CD14-positive monocyte (primary cell): ENCODE measurements at regions not wholly inside any gene's neighbourhood (a gene's known extent, or its start where the extent isn't known, plus 50 kb on each side); places are given as distances from the start of the nearest gene placed in this dataset.
A peak's percentile ranks its signal among the peaks of the same experiment; 100 is the strongest.

Experiments used
- DNase-seq, 3 donors: peaks; one replicate each; pipeline ENCODE4 v3.0.0-alpha.2; 2011 to 2022
- H2AFZ ChIP-seq: 2 replicates; pipeline ENCODE4 v1.6.0; 2012; ENCODE audit warnings: mild to moderate bottlenecking, low read depth, low read length, inconsistent platforms; ENCODE audit not compliant: insufficient read depth, poor library complexity, severe bottlenecking
- H3K27ac ChIP-seq, 2 donors: 1 replicate in 1 of 2; 2 replicates in 1 of 2; pipeline ENCODE4 v1.5.1; 2012 to 2013; ENCODE audit warnings: low read length in 2 of 2, control low read depth in 1 of 2, inconsistent platforms in 1 of 2, low read depth in 1 of 2, mild to moderate bottlenecking in 1 of 2
- H3K27me3 ChIP-seq, 2 donors: one replicate each; pipeline versions ENCODE4 v1.6.0 to v1.6.1; 2011 to 2013; ENCODE audit warnings: low read length in 2 of 2; ENCODE audit not compliant: control insufficient read depth in 2 of 2, insufficient read depth in 2 of 2
- H3K36me3 ChIP-seq, 2 donors: replicated peaks in 1 of 2; 1 replicate in 1 of 2; 2 replicates in 1 of 2; pipeline versions ENCODE4 v1.5.1 to v1.6.1; 2012 to 2013; ENCODE audit warnings: low read length in 2 of 2, control low read depth in 1 of 2, inconsistent platforms in 1 of 2, mild to moderate bottlenecking in 1 of 2; ENCODE audit not compliant: insufficient read depth in 2 of 2, control insufficient read depth in 1 of 2
- H3K4me1 ChIP-seq, 2 donors: 1 replicate in 1 of 2; 2 replicates in 1 of 2; pipeline versions ENCODE4 v1.5.1 to v1.6.1; 2012 to 2013; ENCODE audit warnings: low read length in 2 of 2, control low read depth in 1 of 2, inconsistent platforms in 1 of 2, mild to moderate bottlenecking in 1 of 2, moderate library complexity in 1 of 2; ENCODE audit not compliant: insufficient read depth in 2 of 2, control insufficient read depth in 1 of 2
- H3K4me2 ChIP-seq: replicated peaks from 2 replicates; pipeline ENCODE3; 2012; ENCODE audit warnings: low read length, moderate library complexity, mild to moderate bottlenecking; ENCODE audit not compliant: poor library complexity, severe bottlenecking; ENCODE audit errors: extremely low read depth
- H3K4me3 ChIP-seq, 3 experiments: fragments of 200-600 bp in 1 of 3; sonication (generic) in 1 of 3; replicated peaks in 1 of 3; 1 replicate in 2 of 3; 2 replicates in 1 of 3; pipeline ENCODE4 v1.5.1; 2011 to 2013; ENCODE audit warnings: low read length in 3 of 3, mild to moderate bottlenecking in 3 of 3, control low read depth in 2 of 3, low read depth in 2 of 3, inconsistent platforms in 1 of 3, moderate library complexity in 1 of 3
- H3K79me2 ChIP-seq: 2 replicates; pipeline ENCODE4 v1.6.0; 2012; ENCODE audit warnings: mild to moderate bottlenecking, control low read depth, inconsistent platforms, low read length, moderate library complexity; ENCODE audit not compliant: insufficient read depth
- H3K9ac ChIP-seq: 2 replicates; pipeline ENCODE4 v1.6.0; 2017; ENCODE audit warnings: low read length, mild to moderate bottlenecking; ENCODE audit not compliant: insufficient read depth, poor library complexity, severe bottlenecking
- H3K9me3 ChIP-seq, 2 donors: replicated peaks in 1 of 2; 1 replicate in 1 of 2; 2 replicates in 1 of 2; pipeline versions ENCODE4 v1.5.1 to v1.6.1; 2012 to 2013; ENCODE audit warnings: low read length in 2 of 2, control low read depth in 1 of 2; ENCODE audit not compliant: control insufficient read depth in 1 of 2, insufficient read depth in 1 of 2
- H4K20me1 ChIP-seq: 2 replicates; pipeline ENCODE4 v1.6.0; 2012; ENCODE audit warnings: mild to moderate bottlenecking, low read length, control low read depth, moderate library complexity; ENCODE audit not compliant: insufficient read depth
- H3K27ac Mint-ChIP-seq, 7 donors: one replicate each; pipeline ENCODE4 v1.8.0; 2020; ENCODE audit warnings: mild to moderate bottlenecking in 7 of 7, mixed read lengths in 7 of 7, moderate library complexity in 6 of 7, inconsistent platforms in 2 of 7
- H3K27me3 Mint-ChIP-seq, 3 donors: one replicate each; pipeline ENCODE4 v1.8.0; 2021 to 2022; ENCODE audit warnings: low read depth in 3 of 3, mild to moderate bottlenecking in 3 of 3, mixed read lengths in 3 of 3, moderate library complexity in 3 of 3, inconsistent platforms in 1 of 3
- H3K36me3 Mint-ChIP-seq, 2 donors: one replicate each; pipeline ENCODE4 v1.8.0; 2020; ENCODE audit warnings: mixed read lengths in 2 of 2, inconsistent platforms in 1 of 2, mild to moderate bottlenecking in 1 of 2
- H3K4me1 Mint-ChIP-seq: one replicate; pipeline ENCODE4 v1.8.0; 2020; ENCODE audit warnings: mild to moderate bottlenecking, mixed read lengths
- H3K4me3 Mint-ChIP-seq, 2 donors: one replicate each; pipeline ENCODE4 v1.8.0; 2020; ENCODE audit warnings: mild to moderate bottlenecking in 2 of 2, mixed read lengths in 2 of 2, moderate library complexity in 1 of 2
- H3K9me3 Mint-ChIP-seq, 7 donors: one replicate each; pipeline ENCODE4 v1.8.0; 2020 to 2022; ENCODE audit warnings: mixed read lengths in 7 of 7, mild to moderate bottlenecking in 6 of 7, moderate library complexity in 6 of 7, inconsistent platforms in 2 of 7
- CTCF ChIP-seq: fragments of 200-600 bp; IDR thresholded peaks from one replicate; pipeline ENCODE4 v1.8.0; 2022; ENCODE audit warnings: antibody characterized with exemption, mild to moderate bottlenecking
- WGBS: methylation state at CpG from one replicate; pipeline ENCODE4 v1.1.5; 2013; ENCODE audit warnings: missing lambda C conversion rate; ENCODE audit not compliant: insufficient coverage; 5-methylcytosine and 5-hydroxymethylcytosine counted together
- intact Hi-C, 2 donors: fragments of 100-400 bp; cut with micrococcal nuclease; formaldehyde crosslinking; loops; one replicate each; pipeline versions ENCODE4 v1.15.0 to v1.15.1; 2023

DNA sequence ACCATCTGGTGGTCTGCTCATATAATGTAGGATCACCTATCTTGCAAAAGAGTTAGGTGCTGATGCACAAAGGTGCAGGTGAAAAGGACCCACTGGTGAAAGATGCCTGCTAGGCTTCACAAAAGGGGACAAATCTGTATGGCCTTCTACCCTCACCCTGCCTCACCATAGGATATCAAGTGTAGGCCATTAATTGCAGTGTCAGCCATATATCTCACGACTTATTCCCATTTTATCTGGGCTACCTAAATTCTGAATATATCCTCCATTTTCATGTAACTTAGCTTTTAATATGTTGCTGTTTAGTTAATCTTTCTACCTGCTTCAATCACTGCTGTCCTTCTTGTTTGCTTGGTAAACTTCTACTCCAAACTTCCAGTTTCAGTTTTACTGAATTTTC, 84.2 kb upstream of the DPH5 start:
- no peak overlapping the region for H3K9ac ChIP-seq
- no peak overlapping the region for H3K27ac ChIP-seq
- H4K20me1 ChIP-seq = no peaks in the 10 kb centered on the region
- no peaks in the 10 kb centered on the region for H3K9me3 ChIP-seq
- no peak for DNase-seq
- H3K36me3 Mint-ChIP-seq = peaks cover 0 to 2% of the 10 kb centered on the region in 2 donors
- H3K36me3 ChIP-seq = no peaks in the 10 kb centered on the region
- no peak overlapping the region for H3K4me2 ChIP-seq
- no peak overlapping the region for H3K4me3 Mint-ChIP-seq
- peaks cover 9 to 15% of the 10 kb centered on the region in 2 donors for H3K4me1 ChIP-seq
- H3K27me3 ChIP-seq = no peaks in the 10 kb centered on the region
- H3K79me2 ChIP-seq = no peaks in the 10 kb centered on the region
- H3K9me3 Mint-ChIP-seq = peaks cover 0 to 3% (median 1%) of the 10 kb centered on the region in 7 donors
- H2AFZ ChIP-seq = no peak overlapping the region
- intact Hi-C loops = no loop called here
- no peak overlapping the region for H3K4me3 ChIP-seq
- no peak for TF ChIP-seq CTCF
- no CpG with 5 or more reads among the region's 1 CpG for WGBS
- H3K27ac Mint-ChIP-seq = peak overlapping the region in 1 of 7 donors; percentile 16
- peaks cover 0 to 3% (median 0%) of the 10 kb centered on the region in 3 donors for H3K27me3 Mint-ChIP-seq
- peaks cover 15% of the 10 kb centered on the region for H3K4me1 Mint-ChIP-seq

- Histone ChIP-seq H3K27ac (no peak overlapping the region), H3K27me3 (no peaks in the 10 kb centered on the region), H2AFZ (no peak overlapping the region), H3K79me2 (no peaks in the 10 kb centered on the region), H4K20me1 (no peaks in the 10 kb centered on the region), H3K4me3 (no peak overlapping the region), H3K4me1 (peaks cover 9 to 15% of the 10 kb centered on the region in 2 donors), H3K9ac (no peak overlapping the region), H3K36me3 (no peaks in the 10 kb centered on the region), H3K4me2 (no peak overlapping the region), H3K9me3 (no peaks in the 10 kb centered on the region)
- no peaks in the 10 kb centered on the region for H3K27me3 Mint-ChIP-seq
- H3K4me1 Mint-ChIP-seq = peaks cover 15% of the 10 kb centered on the region
- no peak overlapping the region for H3K4me3 Mint-ChIP-seq
- TF ChIP-seq CTCF = no peak
- H3K36me3 Mint-ChIP-seq = peaks cover 0 to 2% of the 10 kb centered on the region in 2 donors
- no peak for DNase-seq
- 100% methylated on average over 3 of the region's 3 CpGs for WGBS
- peak overlapping the region in 1 of 7 donors; percentile 38 for H3K27ac Mint-ChIP-seq
- H3K9me3 Mint-ChIP-seq = peaks cover 0 to 1% (median 0%) of the 10 kb centered on the region in 7 donors
- intact Hi-C loops = no loop called here
These were observed 82.5 kb upstream of the DPH5 start for GRCh38 chr1:101108111-101108500.
